ENCODE measurements at regions not wholly inside any gene's neighbourhood (a gene's known extent, or its start where the extent isn't known, plus 50 kb on each side); places are given as distances from the start of the nearest gene placed in this dataset.
"Not testable (repeated sequence)": the region's sequence is repeated elsewhere in the genome, so short reads cannot be mapped to it uniquely, and the experiment has no call there.

GRCh38 chr22:15927172-15927571 is 237.3 kb downstream of the POTEH start:
- H3K27ac Mint-ChIP-seq; H3K36me3 Mint-ChIP-seq; DNase-seq (ENCODE audit: low spot score in 2 of 2); ATAC-seq; H3K9me3 Mint-ChIP-seq: not testable (repeated sequence)

Measured in activated naive CD4-positive, alpha-beta T cell treated with anti-CD3 and anti-CD28 coated beads, Interleukin-2, amount 50 U/mL, for 72 hours (primary cell).